GM21381 (cell line): ENCODE measurements at regions not wholly inside any gene's neighbourhood (a gene's known extent, or its start where the extent isn't known, plus 50 kb on each side); places are given as distances from the start of the nearest gene placed in this dataset.
"Not testable (repeated sequence)": the region's sequence is repeated elsewhere in the genome, so short reads cannot be mapped to it uniquely, and the experiment has no call there.

Experiments
- ATAC-seq: cut with Tn5 transposase; IDR thresholded peaks from one replicate; pipeline ENCODE4 v1.9.1; 2021; ENCODE audit warnings: mild to moderate bottlenecking, moderate library complexity; ENCODE audit not compliant: unreplicated experiment

DNA sequence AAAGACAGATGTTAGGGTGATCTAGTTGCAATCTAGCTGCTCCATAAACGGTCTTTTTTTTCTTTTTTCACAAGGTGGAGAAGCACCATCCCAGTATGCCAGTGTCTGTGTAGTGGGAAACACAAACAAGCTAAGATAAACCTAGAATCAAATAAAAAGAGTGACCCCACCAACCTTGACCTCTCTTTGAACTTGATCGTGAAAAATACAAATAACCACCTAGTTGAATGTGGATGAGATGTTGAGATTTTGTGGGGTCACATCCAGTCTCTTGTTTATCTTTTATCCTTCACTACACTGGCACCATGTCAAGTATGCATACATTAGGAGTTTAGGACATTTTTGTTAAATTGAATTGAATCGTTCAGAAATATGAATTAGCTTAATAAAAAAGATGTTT, 194.6 kb upstream of the EYA4 start:
- ATAC-seq: no peak

DNA sequence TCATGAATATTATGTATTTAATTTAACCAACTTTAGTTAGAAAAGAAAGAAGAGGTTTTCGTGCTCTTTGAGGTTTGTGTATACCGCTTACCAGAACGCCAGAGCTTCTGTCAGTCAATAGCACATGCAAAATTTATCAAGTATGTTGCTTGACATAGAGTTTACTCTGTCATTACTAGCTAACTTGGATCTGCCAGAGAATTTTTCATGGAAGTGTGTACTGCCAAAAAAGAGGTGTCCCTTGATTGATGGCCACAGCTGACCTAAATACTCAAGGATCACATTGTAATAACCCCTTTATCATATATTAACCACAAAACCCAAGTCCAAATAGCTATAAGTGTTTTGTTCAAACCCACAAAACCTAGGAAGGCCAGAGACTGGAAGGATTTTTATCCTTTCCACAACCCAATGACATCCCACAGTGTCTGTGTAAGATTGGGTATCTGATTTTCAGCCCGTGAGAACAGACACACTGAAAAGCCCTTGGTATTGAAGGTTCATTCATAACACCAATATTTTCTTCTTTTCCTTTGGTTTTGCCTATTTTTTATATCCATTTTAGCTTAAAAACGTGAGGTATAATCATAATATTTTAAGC, 194.0 kb upstream of the EYA4 start:
- ATAC-seq: no peak

DNA sequence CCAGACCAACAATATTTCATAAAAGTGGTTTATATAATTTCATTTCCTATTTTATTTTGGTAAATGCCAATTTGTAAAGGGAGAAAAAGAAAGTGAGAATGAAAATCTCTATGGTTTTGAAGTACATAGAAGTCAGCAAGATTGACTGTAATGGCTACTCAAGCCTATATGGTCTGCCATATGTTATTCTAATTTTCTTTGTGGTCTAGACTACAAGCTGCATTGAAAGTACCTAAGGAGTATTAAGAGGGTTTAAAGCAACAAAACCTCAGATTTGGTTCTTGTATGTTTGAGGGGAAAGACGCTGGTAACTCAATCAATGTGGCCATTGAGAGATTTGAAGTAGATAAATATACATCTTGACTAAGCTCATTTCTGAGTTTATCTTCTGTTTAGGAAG, 193.5 kb upstream of the EYA4 start:
- no peak for ATAC-seq

- no peak for ATAC-seq
Measured at GRCh38 chr6:133051240-133051639, 189.9 kb upstream of the EYA4 start.

GRCh38 chr6:133052465-133052864, 188.7 kb upstream of the EYA4 start:
- ATAC-seq: no peak

GRCh38 chr6:133055441-133055966, 185.7 kb upstream of the EYA4 start:
- no peak for ATAC-seq

- ATAC-seq: no peak
Measured at GRCh38 chr6:133057352-133057751, 183.8 kb upstream of the EYA4 start.

- ATAC-seq: no peak
Measured at GRCh38 chr6:133062077-133062476, 179.1 kb upstream of the EYA4 start.

DNA sequence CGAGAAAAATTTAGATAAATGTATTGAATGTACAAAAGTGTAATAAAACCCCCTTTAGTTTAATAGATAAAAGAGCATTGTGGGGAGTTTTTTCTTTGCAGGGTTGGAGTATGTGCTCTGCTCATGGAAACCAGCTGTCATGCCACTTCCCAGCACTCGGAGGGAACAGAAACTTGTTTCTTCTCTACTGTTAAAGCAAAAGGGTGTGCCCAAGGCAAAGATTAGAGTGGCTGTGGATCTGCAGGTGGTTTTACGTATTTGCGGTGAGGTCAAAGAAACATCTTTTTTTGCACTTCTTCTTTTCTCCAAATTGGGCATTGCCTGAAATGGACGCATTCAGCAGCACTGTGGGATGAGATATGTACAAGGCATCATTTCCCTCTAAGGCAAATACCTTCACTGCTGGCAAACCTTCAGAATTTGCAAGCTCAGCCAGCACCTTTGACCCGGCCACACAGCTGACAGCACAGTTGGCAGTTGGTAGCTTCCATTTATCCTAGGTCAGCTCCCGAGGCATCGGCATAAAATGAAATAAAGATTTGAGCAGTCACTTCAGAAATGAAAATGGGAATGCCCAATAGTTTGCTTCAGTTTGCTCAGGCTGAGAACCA, 178.4 kb upstream of the EYA4 start:
- ATAC-seq: no peak

DNA sequence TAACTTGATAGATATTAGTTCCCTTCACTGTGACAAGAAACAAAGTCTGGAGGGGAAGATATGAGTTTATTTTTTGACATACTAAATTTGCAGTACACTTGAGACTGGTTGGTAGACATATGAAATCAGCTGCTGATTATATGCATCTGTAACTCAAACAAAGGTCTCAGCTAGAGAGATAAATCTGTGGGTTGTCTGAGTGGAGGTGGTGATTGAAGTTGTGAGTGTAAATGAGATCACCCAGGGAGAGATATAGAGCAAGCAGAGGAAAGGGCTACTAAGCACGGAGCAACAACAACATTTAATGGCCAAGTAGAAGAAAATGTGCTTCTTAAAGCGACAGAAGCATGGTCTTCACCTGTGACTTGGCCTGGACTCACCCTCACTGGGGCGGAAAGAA, 173.2 kb upstream of the EYA4 start:
- ATAC-seq: no peak

- ATAC-seq: no peak
Measured at GRCh38 chr6:133070410-133071043, 170.6 kb upstream of the EYA4 start.

GRCh38 chr6:133079901-133080300, 161.3 kb upstream of the EYA4 start:
- no peak for ATAC-seq

GRCh38 chr6:133083248-133083967, 157.7 kb upstream of the EYA4 start:
- no peak for ATAC-seq

GRCh38 chr6:133085471-133085870, 155.7 kb upstream of the EYA4 start:
- no peak for ATAC-seq

DNA sequence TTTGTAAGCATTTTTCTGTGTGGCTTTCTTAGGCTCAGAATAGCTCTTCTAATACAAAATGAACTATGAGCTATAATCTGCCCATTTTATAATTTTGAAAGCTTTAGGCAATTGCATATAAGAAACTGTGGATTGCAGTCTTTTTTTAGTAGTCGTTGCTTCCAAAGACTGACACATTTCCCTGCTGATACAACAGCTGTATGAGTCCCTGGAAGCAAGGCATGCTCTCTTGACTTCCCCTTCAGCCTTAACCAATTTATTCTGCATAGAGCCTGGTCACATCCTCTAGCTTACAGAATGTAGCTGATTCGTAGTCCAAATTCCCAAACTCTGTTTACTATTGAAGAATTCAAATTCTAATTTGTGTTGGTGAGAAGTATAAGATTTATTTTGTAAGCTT, 155.3 kb upstream of the EYA4 start:
- ATAC-seq: no peak

DNA sequence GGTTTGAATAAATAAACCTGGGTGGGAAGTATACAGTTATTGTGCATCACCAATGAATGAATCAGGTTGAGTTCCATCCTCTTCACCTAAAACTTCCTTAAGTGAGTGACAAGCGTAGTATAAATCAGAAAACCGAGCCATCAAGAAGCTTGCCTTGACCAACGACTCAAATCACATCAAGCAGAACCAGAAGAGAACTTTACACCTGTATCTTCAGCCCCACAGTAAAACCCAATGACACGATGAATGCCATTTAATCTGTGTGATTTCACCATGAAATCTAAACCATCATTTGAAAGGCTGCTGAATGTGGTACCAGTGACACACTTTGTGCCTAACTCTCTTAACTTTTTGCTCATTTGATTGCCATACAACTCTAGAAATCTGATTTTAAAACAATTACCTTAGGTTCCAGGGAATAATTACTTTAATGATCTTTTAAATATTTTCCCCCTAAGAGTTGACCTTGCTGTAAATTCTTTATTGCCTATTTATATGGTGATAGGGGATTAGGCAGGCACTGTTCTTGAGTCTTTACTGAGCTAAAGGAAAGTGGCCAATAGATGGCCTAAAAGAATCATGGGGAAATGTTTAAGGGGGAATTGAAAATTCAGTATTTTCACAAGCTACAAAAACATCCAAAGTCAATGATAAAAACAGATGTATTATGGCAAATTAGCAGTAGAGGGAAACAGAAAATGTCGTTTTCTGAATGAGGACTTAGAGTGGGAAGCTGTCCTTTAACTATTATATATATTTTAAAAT, 152.0 kb upstream of the EYA4 start:
- no peak for ATAC-seq

DNA sequence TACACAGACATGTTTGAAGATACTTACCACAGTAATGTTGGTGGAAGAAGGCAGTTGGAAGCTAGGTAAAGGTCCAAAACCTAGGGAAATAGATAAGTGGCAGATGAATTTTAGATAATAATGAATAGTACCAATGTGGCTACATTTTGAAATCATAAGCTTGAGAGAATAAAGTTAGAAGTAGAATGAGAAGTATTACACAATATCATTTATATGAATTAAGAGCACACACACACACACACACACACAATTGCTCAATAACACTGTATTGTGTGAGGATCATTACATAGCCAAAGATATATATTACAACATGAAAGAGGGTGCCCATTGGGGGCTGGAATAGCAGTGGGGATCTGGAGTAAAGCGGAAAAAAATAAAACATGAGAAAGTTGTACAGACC, 149.0 kb upstream of the EYA4 start:
- no peak for ATAC-seq

DNA sequence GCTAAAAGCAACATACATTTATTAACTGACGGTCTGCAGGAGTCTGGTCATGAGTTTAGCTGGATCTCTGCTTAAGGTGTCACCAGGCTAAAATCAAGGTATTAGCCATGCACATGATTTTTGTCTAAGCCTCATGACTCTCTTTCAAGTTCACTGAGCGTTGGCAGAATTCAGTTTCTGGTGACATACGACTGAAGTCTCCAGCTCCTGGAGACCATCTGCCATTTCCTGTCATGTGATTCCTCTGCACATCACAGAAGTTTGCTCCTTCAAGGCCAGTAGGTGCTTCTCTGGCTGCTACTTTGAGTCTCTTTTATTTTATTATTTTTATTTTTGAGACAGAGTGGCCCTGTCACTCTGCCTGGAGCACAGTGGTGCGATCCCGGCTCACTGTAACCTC, 148.4 kb upstream of the EYA4 start:
- no peak for ATAC-seq

DNA sequence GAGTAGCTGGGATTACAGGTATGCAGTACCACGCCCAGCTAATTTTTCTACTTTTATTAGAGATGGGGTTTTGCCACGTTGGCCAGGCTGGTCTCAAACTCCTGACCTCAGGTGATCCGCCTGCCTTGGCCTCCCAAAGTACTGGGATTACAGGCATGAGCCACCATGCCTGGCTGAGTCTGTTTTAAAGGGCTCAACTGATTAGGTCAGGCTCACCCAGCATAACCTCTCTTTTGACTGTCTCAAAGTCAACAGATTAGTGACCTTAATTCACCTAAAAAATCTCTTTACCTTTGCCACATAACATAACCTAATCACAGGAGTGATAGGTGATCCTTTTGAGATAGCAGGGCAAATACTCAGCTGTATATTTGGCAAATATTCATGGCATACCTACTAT, 147.9 kb upstream of the EYA4 start:
- ATAC-seq: not testable (repeated sequence)

- ATAC-seq: no peak
Measured at GRCh38 chr6:133093956-133094355, 147.2 kb upstream of the EYA4 start.

GRCh38 chr6:133097208-133097607, 143.9 kb upstream of the EYA4 start:
- no peak for ATAC-seq
